H9 (cell line): ENCODE measurements at regions not wholly inside any gene's neighbourhood (a gene's known extent, or its start where the extent isn't known, plus 50 kb on each side); places are given as distances from the start of the nearest gene placed in this dataset.

ENCODE experiments used
- DNase-seq: peaks from one replicate; pipeline ENCODE4 v3.0.0-alpha.2; 2017
- H2AFZ ChIP-seq: one replicate; pipeline ENCODE4 v1.6.1; 2013; ENCODE audit warnings: mild to moderate bottlenecking, low read length, control low read depth, moderate library complexity
- H2AK5ac ChIP-seq: 2 replicates; pipeline ENCODE4 v1.6.1; 2013; ENCODE audit warnings: low read length, control low read depth, mixed read lengths; ENCODE audit not compliant: insufficient read length
- H2BK120ac ChIP-seq: one replicate; pipeline ENCODE4 v1.6.1; 2013; ENCODE audit warnings: low read depth, mild to moderate bottlenecking, low read length, control low read depth, inconsistent platforms; ENCODE audit not compliant: poor library complexity, severe bottlenecking
- H2BK12ac ChIP-seq: 2 replicates; pipeline ENCODE4 v1.6.1; 2013; ENCODE audit warnings: low read length, control low read depth, mixed read lengths, low read depth; ENCODE audit not compliant: insufficient read length
- H2BK15ac ChIP-seq: 2 replicates; pipeline ENCODE4 v1.6.1; 2013; ENCODE audit warnings: low read depth, low read length, control low read depth
- H2BK20ac ChIP-seq: one replicate; pipeline ENCODE4 v1.6.1; 2013; ENCODE audit warnings: low read depth, mild to moderate bottlenecking, low read length, control low read depth, inconsistent platforms; ENCODE audit not compliant: poor library complexity, severe bottlenecking
- H2BK5ac ChIP-seq: 2 replicates; pipeline ENCODE4 v1.6.1; 2013; ENCODE audit warnings: low read length, control low read depth, mixed read lengths; ENCODE audit not compliant: insufficient read length
- H3K14ac ChIP-seq: 2 replicates; pipeline ENCODE4 v1.6.1; 2013; ENCODE audit warnings: low read length, control low read depth; ENCODE audit not compliant: insufficient read depth
- H3K18ac ChIP-seq: 2 replicates; pipeline ENCODE4 v1.6.1; 2013; ENCODE audit warnings: low read depth, mild to moderate bottlenecking, mixed read lengths, low read length, control low read depth; ENCODE audit not compliant: insufficient read length
- H3K23ac ChIP-seq: 2 replicates; pipeline ENCODE4 v1.6.1; 2013; ENCODE audit warnings: low read length, control low read depth, mixed read lengths, low read depth; ENCODE audit not compliant: insufficient read length
- H3K23me2 ChIP-seq: 2 replicates; pipeline ENCODE4 v1.6.1; 2013; ENCODE audit warnings: low read depth, mild to moderate bottlenecking, mixed read lengths, low read length, control low read depth; ENCODE audit not compliant: insufficient read length, poor library complexity, severe bottlenecking
- H3K27ac ChIP-seq: 2 replicates; pipeline ENCODE4 v1.5.1; 2013; ENCODE audit warnings: low read length, control low read depth, mixed read lengths, low read depth; ENCODE audit not compliant: insufficient read length
- H3K27me3 ChIP-seq: 2 replicates; pipeline ENCODE4 v1.6.1; 2013; ENCODE audit warnings: low read length, control low read depth, inconsistent platforms; ENCODE audit not compliant: insufficient read depth
- H3K4ac ChIP-seq: 2 replicates; pipeline ENCODE4 v1.6.1; 2013; ENCODE audit warnings: low read depth, mild to moderate bottlenecking, control low read depth, inconsistent platforms, low read length, moderate library complexity
- H3K4me1 ChIP-seq: 2 replicates; pipeline ENCODE4 v1.6.1; 2013; ENCODE audit warnings: low read length, control low read depth, inconsistent platforms; ENCODE audit not compliant: insufficient read depth
- H3K4me2 ChIP-seq: 2 replicates; pipeline ENCODE4 v1.6.1; 2013; ENCODE audit warnings: low read length, control low read depth, mixed read lengths; ENCODE audit not compliant: insufficient read length, insufficient read depth
- H3K56ac ChIP-seq: 2 replicates; pipeline ENCODE4 v1.6.1; 2013; ENCODE audit warnings: low read depth, mild to moderate bottlenecking, mixed read lengths, low read length, control low read depth; ENCODE audit not compliant: insufficient read length
- H3K79me1 ChIP-seq: 2 replicates; pipeline ENCODE4 v1.6.1; 2013; ENCODE audit warnings: low read depth, mild to moderate bottlenecking, moderate library complexity, low read length, control low read depth, inconsistent platforms; ENCODE audit not compliant: insufficient read depth, poor library complexity, severe bottlenecking
- H3K79me2 ChIP-seq: 2 replicates; pipeline ENCODE4 v1.6.1; 2013; ENCODE audit warnings: low read length, control low read depth, inconsistent platforms; ENCODE audit not compliant: insufficient read depth
- H3K9ac ChIP-seq: 2 replicates; pipeline ENCODE4 v1.6.1; 2013; ENCODE audit warnings: low read length, control low read depth, mixed read lengths; ENCODE audit not compliant: insufficient read length; ENCODE audit errors: extremely low read depth
- H3K9me3 ChIP-seq: one replicate; pipeline ENCODE4 v1.6.1; 2013; ENCODE audit warnings: low read depth, low read length, inconsistent platforms; ENCODE audit not compliant: control insufficient read depth
- H3T11ph ChIP-seq: one replicate; pipeline ENCODE4 v1.6.1; 2013; ENCODE audit warnings: mild to moderate bottlenecking, low read length, control low read depth, inconsistent platforms
- H4K20me1 ChIP-seq: one replicate; pipeline ENCODE4 v1.6.1; 2013; ENCODE audit not compliant: control insufficient read depth, insufficient read length, insufficient read depth
- H4K5ac ChIP-seq: 2 replicates; pipeline ENCODE4 v1.6.1; 2013; ENCODE audit warnings: low read depth, mild to moderate bottlenecking, mixed read lengths, low read length, control low read depth; ENCODE audit not compliant: insufficient read length
- H4K8ac ChIP-seq: replicated peaks from 2 replicates; pipeline ENCODE4 v1.6.1; 2013; ENCODE audit warnings: low read length, control low read depth, mixed read lengths, low read depth; ENCODE audit not compliant: insufficient read length
- H4K91ac ChIP-seq: 2 replicates; pipeline ENCODE4 v1.6.1; 2013; ENCODE audit warnings: low read depth, mild to moderate bottlenecking, moderate library complexity, mixed read lengths, low read length, control low read depth; ENCODE audit not compliant: insufficient read length
- H3K27ac Mint-ChIP-seq, 3 experiments: 2 replicates in 2 of 3; 3 replicates in 1 of 3; pipeline ENCODE4 v1.8.0; 2020 to 2021; ENCODE audit warnings: mixed read lengths in 3 of 3, mild to moderate bottlenecking in 1 of 3, moderate library complexity in 1 of 3
- H3K27me3 Mint-ChIP-seq: 2 replicates; pipeline ENCODE4 v1.8.0; 2021; ENCODE audit warnings: low read depth, mild to moderate bottlenecking, moderate library complexity, mixed read lengths
- H3K36me3 Mint-ChIP-seq, 3 experiments: 2 replicates in 2 of 3; 3 replicates in 1 of 3; pipeline ENCODE4 v1.8.0; 2020 to 2021; ENCODE audit warnings: low read depth in 3 of 3, mixed read lengths in 3 of 3; ENCODE audit not compliant: insufficient read depth in 1 of 3
- H3K4me1 Mint-ChIP-seq, 2 experiments: 2 replicates each; pipeline ENCODE4 v1.8.0; 2020; ENCODE audit warnings: mixed read lengths in 2 of 2
- H3K4me3 Mint-ChIP-seq, 2 experiments: 2 replicates in 1 of 2; 3 replicates in 1 of 2; pipeline ENCODE4 v1.8.0; 2020 to 2021; ENCODE audit warnings: mild to moderate bottlenecking in 2 of 2, mixed read lengths in 2 of 2, moderate library complexity in 1 of 2
- H3K9me3 Mint-ChIP-seq, 2 experiments: 2 replicates in 1 of 2; 3 replicates in 1 of 2; pipeline ENCODE4 v1.8.0; 2020; ENCODE audit warnings: mild to moderate bottlenecking in 2 of 2, mixed read lengths in 2 of 2, moderate library complexity in 1 of 2
- WGBS: extraction: QIAGEN DNeasy Blood & Tissue Kit; methylation state at CpG from one replicate; pipeline ENCODE4 v1.1.7; 2013; ENCODE audit warnings: missing lambda C conversion rate, low lambda C conversion rate, mixed read lengths; ENCODE audit not compliant: insufficient read length; ENCODE audit errors: extremely low coverage; 5-methylcytosine and 5-hydroxymethylcytosine counted together
- TF ChIP-seq, protein P1 (sequence below): fragments of 200-600 bp; sonication (generic); conservative IDR thresholded peaks from 3 replicates; pipeline ENCODE4 v1.8.0; 2021; ENCODE audit warnings: antibody characterized with exemption, mild to moderate bottlenecking

DNA sequence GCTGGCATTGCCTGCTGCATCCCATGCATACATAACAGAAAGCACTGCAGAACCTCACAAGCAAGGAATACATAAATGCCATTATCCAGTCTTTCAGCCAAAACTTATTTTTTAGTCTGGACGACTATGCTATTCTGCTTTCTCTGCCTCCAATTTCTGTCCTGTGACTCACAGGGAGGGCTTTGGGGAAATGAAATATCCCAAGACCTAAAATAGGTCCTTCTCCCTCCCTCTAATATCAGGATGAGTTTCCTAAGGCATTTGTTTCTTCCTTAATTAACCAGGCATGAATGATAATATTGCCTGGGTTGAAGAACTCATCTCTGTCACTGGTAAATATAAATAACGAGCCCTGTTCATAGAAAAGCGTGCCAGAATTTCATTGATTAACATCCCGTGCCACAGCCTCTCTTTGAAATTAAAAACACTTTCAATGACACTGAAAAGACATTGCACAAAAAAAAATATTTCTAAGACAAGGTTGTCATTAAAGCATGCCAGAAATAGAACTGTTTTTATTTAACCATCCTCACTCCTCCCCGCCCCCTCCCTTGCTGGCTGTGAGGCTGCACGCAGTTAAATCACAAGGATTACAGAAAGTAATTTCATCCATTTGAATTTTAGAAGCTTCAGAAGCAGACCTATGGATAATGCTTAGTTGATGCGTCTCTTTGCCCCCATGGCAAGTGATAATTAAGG is 103.0 kb upstream of the ANKRD1 start:
- no peak overlapping the region for H2BK15ac ChIP-seq
- no peak overlapping the region for H3K4me3 Mint-ChIP-seq
- no peaks in the 10 kb centered on the region; a peak in 1 of 5 replicates for H3K9me3 Mint-ChIP-seq
- no CpG with 5 or more reads among the region's 7 CpGs for WGBS
- H3T11ph ChIP-seq: no peak overlapping the region
- no peak overlapping the region for H3K9ac ChIP-seq
- H4K5ac ChIP-seq: no peak overlapping the region
- no peak overlapping the region for H2AK5ac ChIP-seq
- no peak overlapping the region for H3K4ac ChIP-seq
- H3K79me1 ChIP-seq: no peaks in the 10 kb centered on the region
- TF ChIP-seq, protein P1, sequence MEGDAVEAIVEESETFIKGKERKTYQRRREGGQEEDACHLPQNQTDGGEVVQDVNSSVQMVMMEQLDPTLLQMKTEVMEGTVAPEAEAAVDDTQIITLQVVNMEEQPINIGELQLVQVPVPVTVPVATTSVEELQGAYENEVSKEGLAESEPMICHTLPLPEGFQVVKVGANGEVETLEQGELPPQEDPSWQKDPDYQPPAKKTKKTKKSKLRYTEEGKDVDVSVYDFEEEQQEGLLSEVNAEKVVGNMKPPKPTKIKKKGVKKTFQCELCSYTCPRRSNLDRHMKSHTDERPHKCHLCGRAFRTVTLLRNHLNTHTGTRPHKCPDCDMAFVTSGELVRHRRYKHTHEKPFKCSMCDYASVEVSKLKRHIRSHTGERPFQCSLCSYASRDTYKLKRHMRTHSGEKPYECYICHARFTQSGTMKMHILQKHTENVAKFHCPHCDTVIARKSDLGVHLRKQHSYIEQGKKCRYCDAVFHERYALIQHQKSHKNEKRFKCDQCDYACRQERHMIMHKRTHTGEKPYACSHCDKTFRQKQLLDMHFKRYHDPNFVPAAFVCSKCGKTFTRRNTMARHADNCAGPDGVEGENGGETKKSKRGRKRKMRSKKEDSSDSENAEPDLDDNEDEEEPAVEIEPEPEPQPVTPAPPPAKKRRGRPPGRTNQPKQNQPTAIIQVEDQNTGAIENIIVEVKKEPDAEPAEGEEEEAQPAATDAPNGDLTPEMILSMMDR: no peak
- H3K4me2 ChIP-seq: no peak overlapping the region
- H2BK12ac ChIP-seq: no peak overlapping the region
- H3K18ac ChIP-seq: no peak overlapping the region
- H2BK5ac ChIP-seq: no peak overlapping the region
- no peak overlapping the region for H2BK20ac ChIP-seq
- no peaks in the 10 kb centered on the region for H3K36me3 Mint-ChIP-seq
- no peaks in the 10 kb centered on the region for H3K27me3 ChIP-seq
- H2BK120ac ChIP-seq: no peak overlapping the region
- H3K4me1 ChIP-seq: no peaks in the 10 kb centered on the region
- H3K23ac ChIP-seq: no peak overlapping the region
- H3K27ac ChIP-seq: no peak overlapping the region
- H2AFZ ChIP-seq: no peak overlapping the region
- no peak for DNase-seq
- peaks cover 27% of the 10 kb centered on the region for H3K27me3 Mint-ChIP-seq
- no peak overlapping the region for H4K91ac ChIP-seq
- H3K14ac ChIP-seq: no peak overlapping the region
- no peak overlapping the region for H3K56ac ChIP-seq
- no peaks in the 10 kb centered on the region for H3K9me3 ChIP-seq
- no peaks in the 10 kb centered on the region for H3K79me2 ChIP-seq
- H3K4me1 Mint-ChIP-seq: no peaks in the 10 kb centered on the region
- H4K20me1 ChIP-seq: no peaks in the 10 kb centered on the region
- no peak overlapping the region for H3K27ac Mint-ChIP-seq
- no peak overlapping the region for H4K8ac ChIP-seq
- H3K23me2 ChIP-seq: no peaks in the 10 kb centered on the region
